ENCODE measurements at regions not wholly inside any gene's neighbourhood (a gene's known extent, or its start where the extent isn't known, plus 50 kb on each side); places are given as distances from the start of the nearest gene placed in this dataset.
"Not testable (repeated sequence)": the region's sequence is repeated elsewhere in the genome, so short reads cannot be mapped to it uniquely, and the experiment has no call there.

DNA sequence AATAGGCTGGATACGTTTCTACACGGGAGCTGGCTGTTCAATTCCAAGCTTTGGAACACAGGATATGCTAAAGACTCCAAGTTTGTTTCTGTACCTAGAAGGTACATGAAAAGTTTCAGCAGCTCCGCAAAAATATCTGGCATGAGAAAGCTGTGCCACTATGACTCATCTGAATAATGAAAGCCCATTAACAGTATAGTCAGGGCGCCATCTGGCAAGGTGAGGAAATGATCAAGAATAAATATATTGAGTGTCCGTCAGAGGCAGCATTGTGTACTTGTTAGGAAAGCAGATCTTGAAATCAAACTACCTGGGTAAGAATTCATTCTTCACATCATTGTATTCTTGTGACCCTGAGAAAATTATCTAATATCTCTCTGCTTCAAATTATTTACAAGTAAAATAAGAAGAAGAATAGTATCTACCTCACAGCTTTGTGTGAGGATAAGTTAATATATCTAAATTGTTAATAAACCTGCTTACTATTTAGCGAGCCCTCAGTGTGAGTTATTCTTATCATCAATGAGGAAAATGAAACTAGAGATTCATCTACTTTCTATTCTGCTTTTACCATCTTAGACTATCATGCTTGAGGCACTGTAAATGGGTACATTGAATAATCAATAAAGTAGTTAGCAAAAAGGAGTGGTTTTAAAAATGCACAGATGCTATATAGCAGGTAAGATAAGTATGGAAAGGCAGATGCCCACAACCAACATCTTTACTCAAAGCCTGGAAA, 53.5 kb downstream of the FSCB start:
- no peaks in the 10 kb centered on the region for H3K9me2 ChIP-seq

GRCh38 chr14:44450232-44450631, 56.9 kb downstream of the FSCB start:
- H4K20me1 ChIP-seq (ENCODE audit: insufficient read depth); H3K27ac ChIP-seq (ENCODE audit: low read depth in 2 of 2, low read length in 1 of 2); H3K9me3 ChIP-seq; H2AFZ ChIP-seq (ENCODE audit: low read depth); DNase-seq; H3K4me1 ChIP-seq (ENCODE audit: control insufficient read depth in 1 of 2, insufficient read depth in 2 of 2, low read depth in 1 of 2, low read length in 1 of 2); H3K9ac ChIP-seq; H3K9me2 ChIP-seq; H3K27me3 ChIP-seq (ENCODE audit: insufficient read depth); H3K36me3 ChIP-seq (replicated peaks in 1 of 2; ENCODE audit: control insufficient read depth in 1 of 2, insufficient read depth in 2 of 2, low read length in 1 of 2); CTCF ChIA-PET; H3K4me3 ChIP-seq (ENCODE audit: low read depth in 2 of 2, low read length in 1 of 2); POLR2A ChIA-PET; H3K4me2 ChIP-seq; H3F3A ChIP-seq (replicated peaks; ENCODE audit: insufficient read depth); H3K79me2 ChIP-seq (ENCODE audit: insufficient read depth): not testable (repeated sequence)
- 9% methylated on average over 3 of the region's 3 CpGs for WGBS (ENCODE audit: low lambda C conversion rate)

More for the DNA sequence above, 53.5 kb downstream of the FSCB start:
- no peak for TF ChIP-seq MEF2A (IDR thresholded peaks at IDR 0.05; ENCODE audit: borderline replicate concordance, low read depth)
- no peak for TF ChIP-seq GATA2 (CRISPR knock-in tag; IDR thresholded peaks at IDR 0.05)
- no peak for TF ChIP-seq POLR2AphosphoS5 (IDR thresholded peaks at IDR 0.05; ENCODE audit: low read depth, low read length)
- no peak for TF ChIP-seq FOXJ3 (CRISPR knock-in tag; IDR thresholded peaks at IDR 0.05)
- TF ChIP-seq, protein P1, sequence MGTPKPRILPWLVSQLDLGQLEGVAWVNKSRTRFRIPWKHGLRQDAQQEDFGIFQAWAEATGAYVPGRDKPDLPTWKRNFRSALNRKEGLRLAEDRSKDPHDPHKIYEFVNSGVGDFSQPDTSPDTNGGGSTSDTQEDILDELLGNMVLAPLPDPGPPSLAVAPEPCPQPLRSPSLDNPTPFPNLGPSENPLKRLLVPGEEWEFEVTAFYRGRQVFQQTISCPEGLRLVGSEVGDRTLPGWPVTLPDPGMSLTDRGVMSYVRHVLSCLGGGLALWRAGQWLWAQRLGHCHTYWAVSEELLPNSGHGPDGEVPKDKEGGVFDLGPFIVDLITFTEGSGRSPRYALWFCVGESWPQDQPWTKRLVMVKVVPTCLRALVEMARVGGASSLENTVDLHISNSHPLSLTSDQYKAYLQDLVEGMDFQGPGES (IDR thresholded peaks at IDR 0.05; ENCODE audit: low read depth, low read length), result no peak
- TF ChIP-seq JUND (IDR thresholded peaks at IDR 0.05), result no peak
- no peak for TF ChIP-seq USF2 (IDR thresholded peaks at IDR 0.05; ENCODE audit: borderline replicate concordance, low read depth, low read length)
- TF ChIP-seq MXI1 (IDR thresholded peaks at IDR 0.05; ENCODE audit: low read depth, low read length), result no peak
- no peak for TF ChIP-seq EZH2phosphoT487 (IDR thresholded peaks at IDR 0.05; ENCODE audit: borderline replicate concordance, low read depth)
- no peak for TF ChIP-seq FOXM1 (IDR thresholded peaks at IDR 0.05; ENCODE audit: low read depth)
- TF ChIP-seq FOSL2 (IDR thresholded peaks at IDR 0.05; ENCODE audit: borderline replicate concordance, low read depth), result no peak
- no peak for TF ChIP-seq TEAD4 (IDR thresholded peaks at IDR 0.05; ENCODE audit: borderline replicate concordance, insufficient read depth)
- TF ChIP-seq, protein P2, sequence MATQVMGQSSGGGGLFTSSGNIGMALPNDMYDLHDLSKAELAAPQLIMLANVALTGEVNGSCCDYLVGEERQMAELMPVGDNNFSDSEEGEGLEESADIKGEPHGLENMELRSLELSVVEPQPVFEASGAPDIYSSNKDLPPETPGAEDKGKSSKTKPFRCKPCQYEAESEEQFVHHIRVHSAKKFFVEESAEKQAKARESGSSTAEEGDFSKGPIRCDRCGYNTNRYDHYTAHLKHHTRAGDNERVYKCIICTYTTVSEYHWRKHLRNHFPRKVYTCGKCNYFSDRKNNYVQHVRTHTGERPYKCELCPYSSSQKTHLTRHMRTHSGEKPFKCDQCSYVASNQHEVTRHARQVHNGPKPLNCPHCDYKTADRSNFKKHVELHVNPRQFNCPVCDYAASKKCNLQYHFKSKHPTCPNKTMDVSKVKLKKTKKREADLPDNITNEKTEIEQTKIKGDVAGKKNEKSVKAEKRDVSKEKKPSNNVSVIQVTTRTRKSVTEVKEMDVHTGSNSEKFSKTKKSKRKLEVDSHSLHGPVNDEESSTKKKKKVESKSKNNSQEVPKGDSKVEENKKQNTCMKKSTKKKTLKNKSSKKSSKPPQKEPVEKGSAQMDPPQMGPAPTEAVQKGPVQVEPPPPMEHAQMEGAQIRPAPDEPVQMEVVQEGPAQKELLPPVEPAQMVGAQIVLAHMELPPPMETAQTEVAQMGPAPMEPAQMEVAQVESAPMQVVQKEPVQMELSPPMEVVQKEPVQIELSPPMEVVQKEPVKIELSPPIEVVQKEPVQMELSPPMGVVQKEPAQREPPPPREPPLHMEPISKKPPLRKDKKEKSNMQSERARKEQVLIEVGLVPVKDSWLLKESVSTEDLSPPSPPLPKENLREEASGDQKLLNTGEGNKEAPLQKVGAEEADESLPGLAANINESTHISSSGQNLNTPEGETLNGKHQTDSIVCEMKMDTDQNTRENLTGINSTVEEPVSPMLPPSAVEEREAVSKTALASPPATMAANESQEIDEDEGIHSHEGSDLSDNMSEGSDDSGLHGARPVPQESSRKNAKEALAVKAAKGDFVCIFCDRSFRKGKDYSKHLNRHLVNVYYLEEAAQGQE (IDR thresholded peaks at IDR 0.05; ENCODE audit: low read depth, low read length), result no peak
- TF ChIP-seq RXRA (IDR thresholded peaks at IDR 0.05; ENCODE audit: borderline replicate concordance, low read depth), result no peak
- TF ChIP-seq GABPA (IDR thresholded peaks at IDR 0.05; ENCODE audit: low read depth), result no peak
- TF ChIP-seq NFIC (IDR thresholded peaks at IDR 0.05; ENCODE audit: borderline replicate concordance), result no peak
- H3K4me2 ChIP-seq, result no peak overlapping the region
- no peak overlapping the region for H3K9ac ChIP-seq
- H3K27ac ChIP-seq (ENCODE audit: low read depth in 2 of 2, low read length in 1 of 2), result no peak overlapping the region
- ChIA-PET CTCF (interaction anchor here (0.6 kb wide), 1 partner anchor 1939 kb away, joined by 4 read pairs; no protein-coding TSS in a partner anchor), POLR2A (no interaction called here)
- 5% methylated on average over 6 of the region's 6 CpGs for WGBS (ENCODE audit: low lambda C conversion rate)
- H3K79me2 ChIP-seq (ENCODE audit: insufficient read depth), result no peaks in the 10 kb centered on the region
- no peak overlapping the region for H3K4me3 ChIP-seq (ENCODE audit: low read depth in 2 of 2, low read length in 1 of 2)
- no peak for DNase-seq
- no peaks in the 10 kb centered on the region for H3F3A ChIP-seq (replicated peaks; ENCODE audit: insufficient read depth)
- no peaks in the 10 kb centered on the region for H4K20me1 ChIP-seq (ENCODE audit: insufficient read depth)
- H3K36me3 ChIP-seq (replicated peaks in 1 of 2; ENCODE audit: control insufficient read depth in 1 of 2, insufficient read depth in 2 of 2, low read length in 1 of 2), result no peaks in the 10 kb centered on the region
- H3K27me3 ChIP-seq (ENCODE audit: insufficient read depth), result no peaks in the 10 kb centered on the region
- H3K4me1 ChIP-seq (ENCODE audit: control insufficient read depth in 1 of 2, insufficient read depth in 2 of 2, low read depth in 1 of 2, low read length in 1 of 2), result no peaks in the 10 kb centered on the region
- no peak overlapping the region for H2AFZ ChIP-seq (ENCODE audit: low read depth)
- H3K9me3 ChIP-seq, result no peaks in the 10 kb centered on the region

Measured in SK-N-SH (cell line).